Thyroid gland (tissue), 4 donors: ENCODE measurements at regions not wholly inside any gene's neighbourhood (a gene's known extent, or its start where the extent isn't known, plus 50 kb on each side); places are given as distances from the start of the nearest gene placed in this dataset.

Source experiments
- CTCF ChIP-seq, 6 experiments: fragments of 200-600 bp in 3 of 6; fragments of 450-650 bp in 3 of 6; sonication (generic) in 3 of 6; IDR thresholded peaks; one replicate each; pipeline ENCODE4 v1.5.1; 2016 to 2019; ENCODE audit warnings: antibody characterized with exemption in 6 of 6, mild to moderate bottlenecking in 2 of 6, inconsistent platforms in 1 of 6, moderate library complexity in 1 of 6
- POLR2A ChIP-seq, 2 donors: fragments of 450-650 bp; IDR thresholded peaks; one replicate each; pipeline ENCODE4 v1.6.1; 2017; ENCODE audit warnings: antibody characterized with exemption in 2 of 2, mild to moderate bottlenecking in 2 of 2, moderate library complexity in 1 of 2

GRCh38 chr5:9784231-9784630, 154.1 kb upstream of the TAS2R1 start:
- no peak for TF ChIP-seq CTCF (IDR thresholded peaks at IDR 0.05)
- TF ChIP-seq POLR2A (IDR thresholded peaks at IDR 0.05), result no peak
